Transverse colon (tissue), 4 donors: ENCODE measurements at regions not wholly inside any gene's neighbourhood (a gene's known extent, or its start where the extent isn't known, plus 50 kb on each side); places are given as distances from the start of the nearest gene placed in this dataset.
"Not testable (repeated sequence)": the region's sequence is repeated elsewhere in the genome, so short reads cannot be mapped to it uniquely, and the experiment has no call there.

Source experiments
- DNase-seq: peaks from one replicate; pipeline ENCODE4 v3.0.0-alpha.2; 2019
- H3K27ac ChIP-seq, 4 donors: fragments of 200-600 bp; sonication (generic); 2 replicates each; pipeline ENCODE4 v1.5.1; 2016 to 2018; ENCODE audit warnings: inconsistent platforms in 4 of 4
- H3K27me3 ChIP-seq: fragments of 200-600 bp; sonication (generic); 2 replicates; pipeline ENCODE4 v1.5.1; 2017; ENCODE audit warnings: inconsistent platforms
- H3K36me3 ChIP-seq, 4 donors: fragments of 200-600 bp; sonication (generic); 2 replicates each; pipeline ENCODE4 v1.5.1; 2017 to 2019; ENCODE audit warnings: inconsistent platforms in 4 of 4
- H3K4me1 ChIP-seq, 4 donors: fragments of 200-600 bp; sonication (generic); 2 replicates each; pipeline ENCODE4 v1.5.1; 2017 to 2020; ENCODE audit warnings: inconsistent platforms in 4 of 4
- H3K4me3 ChIP-seq, 4 donors: fragments of 200-600 bp; sonication (generic); 1 replicate in 1 of 4; 2 replicates in 3 of 4; pipeline versions ENCODE4 v1.5.1 to v1.6.1; 2017 to 2019; ENCODE audit warnings: inconsistent platforms in 4 of 4
- H3K9me3 ChIP-seq, 2 donors: fragments of 200-600 bp; sonication (generic); 2 replicates each; pipeline ENCODE4 v1.5.1; 2017 to 2019; ENCODE audit warnings: inconsistent platforms in 2 of 2
- POLR2AphosphoS5 ChIP-seq, 3 donors: sonication (generic); formaldehyde crosslinking; IDR thresholded peaks; one replicate each; pipeline ENCODE4 v1.6.1; 2016; ENCODE audit warnings: antibody characterized with exemption in 3 of 3
- WGBS, 2 donors: methylation state at CpG; one replicate each; pipeline ENCODE4 v1.1.5; 2018; ENCODE audit warnings: low coverage in 1 of 2; 5-methylcytosine and 5-hydroxymethylcytosine counted together
- in situ Hi-C, 4 donors: fragments of 200-750 bp; cut with MboI; loops; one replicate each; pipeline versions ENCODE4 v1.15.0 to v1.15.1; 2017; ENCODE audit warnings: low sequenced_read_pairs in 3 of 4, low pct_ligation_motif_present in 1 of 4, low pct_unique_long_range_greater_than_20kb in 1 of 4
- intact Hi-C: fragments of 100-400 bp; cut with DNase I; formaldehyde crosslinking; loops from one replicate; pipeline ENCODE4 v1.15.1; 2023; ENCODE audit warnings: low total_unique reads

GRCh38 chr7:55702831-55703230 lies 130.5 kb upstream of the VOPP1 start:
- DNase-seq, H3K9me3 ChIP-seq, intact Hi-C loops, H3K4me1 ChIP-seq, H3K36me3 ChIP-seq, H3K27ac ChIP-seq, H3K27me3 ChIP-seq, H3K4me3 ChIP-seq, in situ Hi-C loops: not testable (repeated sequence)
- whole genome bisulfite sequencing, 2 donors = 57 to 72% methylated on average over 2 to 6 of the region's 6 CpGs

- H3K9me3 ChIP-seq, intact Hi-C loops, DNase-seq, H3K4me3 ChIP-seq, in situ Hi-C loops, H3K27me3 ChIP-seq, H3K36me3 ChIP-seq, H3K4me1 ChIP-seq, H3K27ac ChIP-seq: not testable (repeated sequence)
- WGBS, 2 donors = 74% methylated on average over 5 of the region's 5 CpGs; no CpG with 5 or more reads in 1 of the 2 donors
Measured at GRCh38 chr7:55699450-55699842, 127.1 kb upstream of the VOPP1 start.

GRCh38 chr7:55698607-55699449 lies 126.5 kb upstream of the VOPP1 start:
- intact Hi-C loops, H3K4me3 ChIP-seq, DNase-seq, H3K36me3 ChIP-seq, in situ Hi-C loops, H3K27me3 ChIP-seq, H3K9me3 ChIP-seq, H3K4me1 ChIP-seq, H3K27ac ChIP-seq: not testable (repeated sequence)
- WGBS, 2 donors = 65 to 90% methylated on average over 6 to 11 of the region's 14 CpGs

- H3K9me3 ChIP-seq, H3K27me3 ChIP-seq, in situ Hi-C loops, H3K36me3 ChIP-seq, H3K4me3 ChIP-seq, H3K4me1 ChIP-seq, DNase-seq, intact Hi-C loops, H3K27ac ChIP-seq: not testable (repeated sequence)
- WGBS, 2 donors = 38 to 51% methylated on average over 2 to 5 of the region's 6 CpGs
Measured at GRCh38 chr7:55695893-55696701, 123.8 kb upstream of the VOPP1 start.

- H3K36me3 ChIP-seq, in situ Hi-C loops, H3K27me3 ChIP-seq, H3K4me1 ChIP-seq, H3K4me3 ChIP-seq, H3K9me3 ChIP-seq, intact Hi-C loops: not testable (repeated sequence)
- DNase-seq = peak; percentile 64
- 67% methylated on average over 5 of the region's 5 CpGs; no CpG with 5 or more reads in 1 of the 2 donors for whole genome bisulfite sequencing, 2 donors
- peak overlapping the region; percentile 48 to 60 (median 54) for H3K27ac ChIP-seq
- TF ChIP-seq POLR2AphosphoS5 (IDR thresholded peaks at IDR 0.05) = peak in 1 of 3 donors; percentile 4
Measured at GRCh38 chr7:55694484-55694883, 122.2 kb upstream of the VOPP1 start.

GRCh38 chr7:55688684-55689681 lies 116.7 kb upstream of the VOPP1 start:
- peak; percentile 32 for DNase-seq
- intact Hi-C loops, H3K36me3 ChIP-seq, H3K4me3 ChIP-seq, in situ Hi-C loops, H3K27me3 ChIP-seq, H3K9me3 ChIP-seq: not testable (repeated sequence)
- H3K27ac ChIP-seq = peak overlapping the region; percentile 34 to 60 (median 47)
- WGBS, 2 donors = 36 to 47% methylated on average over 9 to 17 of the region's 17 CpGs
- H3K4me1 ChIP-seq = peaks cover 0 to 14% (median 3%) of the 10 kb centered on the region in 4 donors

- DNase-seq, H3K36me3 ChIP-seq, H3K9me3 ChIP-seq, H3K27me3 ChIP-seq, intact Hi-C loops, in situ Hi-C loops, H3K4me3 ChIP-seq: not testable (repeated sequence)
- WGBS, 2 donors = 48 to 56% methylated on average over 3 of the region's 3 CpGs
- Histone ChIP-seq H3K27ac (peak overlapping the region in 1 of 4 donors; percentile 60), H3K4me1 (peaks cover 0 to 14% (median 3%) of the 10 kb centered on the region in 4 donors)
Measured at GRCh38 chr7:55688261-55688660, 116.0 kb upstream of the VOPP1 start.

- H3K27me3 ChIP-seq, H3K36me3 ChIP-seq, DNase-seq, H3K27ac ChIP-seq, in situ Hi-C loops, H3K9me3 ChIP-seq, intact Hi-C loops, H3K4me3 ChIP-seq: not testable (repeated sequence)
- 90 to 93% methylated on average over 2 of the region's 5 CpGs for WGBS, 2 donors
- H3K4me1 ChIP-seq = peaks cover 0 to 14% (median 3%) of the 10 kb centered on the region in 4 donors
Measured at GRCh38 chr7:55687252-55687651, 115.0 kb upstream of the VOPP1 start.

GRCh38 chr7:55686771-55687170 lies 114.5 kb upstream of the VOPP1 start:
- WGBS, 2 donors = 91 to 98% methylated on average over 7 of the region's 7 CpGs
- H3K4me1 ChIP-seq = peaks cover 0 to 14% (median 3%) of the 10 kb centered on the region in 4 donors
- H3K27ac ChIP-seq, in situ Hi-C loops, H3K27me3 ChIP-seq, intact Hi-C loops, DNase-seq, H3K9me3 ChIP-seq, H3K36me3 ChIP-seq, H3K4me3 ChIP-seq: not testable (repeated sequence)
